Psoas muscle (tissue), 7 donors: ENCODE measurements at regions not wholly inside any gene's neighbourhood (a gene's known extent, or its start where the extent isn't known, plus 50 kb on each side); places are given as distances from the start of the nearest gene placed in this dataset.
A peak's percentile ranks its signal among the peaks of the same experiment; 100 is the strongest.

ENCODE experiments used
- ATAC-seq, 4 donors: fragments of 200-7000 bp; cut with Tn5 transposase; one replicate each; pipeline ENCODE4 v1.9.1; 2020; ENCODE audit warnings: moderate library complexity in 3 of 4, mild to moderate bottlenecking in 2 of 4
- DNase-seq, 2 donors: peaks; one replicate each; pipeline ENCODE4 v3.0.0-alpha.2; 2020
- H3K27ac ChIP-seq: fragments of 200-600 bp; one replicate; pipeline ENCODE4 v1.8.0; 2022
- H3K27me3 ChIP-seq, 3 donors: fragments of 200-600 bp in 1 of 3; one replicate each; pipeline versions ENCODE4 v1.6.1 to v1.8.0; 2013 to 2022; ENCODE audit warnings: low read length in 2 of 3, mild to moderate bottlenecking in 2 of 3, moderate library complexity in 1 of 3; ENCODE audit not compliant: insufficient read depth in 3 of 3
- H3K36me3 ChIP-seq, 2 donors: fragments of 200-600 bp in 1 of 2; one replicate each; pipeline versions ENCODE4 v1.6.1 to v1.8.0; 2013 to 2022; ENCODE audit warnings: low read depth in 1 of 2, mild to moderate bottlenecking in 1 of 2, moderate library complexity in 1 of 2; ENCODE audit not compliant: insufficient read depth in 1 of 2
- H3K4me1 ChIP-seq: fragments of 200-600 bp; one replicate; pipeline ENCODE4 v1.8.0; 2022
- H3K4me3 ChIP-seq: fragments of 200-600 bp; one replicate; pipeline ENCODE4 v1.8.0; 2022; ENCODE audit warnings: mild to moderate bottlenecking
- H3K9me3 ChIP-seq: fragments of 200-600 bp; one replicate; pipeline ENCODE4 v1.8.0; 2022
- WGBS, 3 donors: extraction: QIAGEN DNeasy Blood & Tissue Kit; methylation state at CpG; one replicate each; pipeline versions ENCODE4 v1.1.6 to v1.1.7; 2013; 5-methylcytosine and 5-hydroxymethylcytosine counted together
- intact Hi-C, 2 donors: fragments of 100-400 bp; cut with DNase I; formaldehyde crosslinking; loops; one replicate each; pipeline versions ENCODE4 v1.11.0 to v1.14.2; 2022
- TF ChIP-seq, protein P1 (sequence below): fragments of 200-600 bp; IDR thresholded peaks from one replicate; pipeline ENCODE4 v1.8.0; 2022; ENCODE audit warnings: antibody characterized with exemption
- donor health status: healthy with polysubstance abuse.
- donor health status: DM: no; HTN: no; CAD: no; lungs with moderate emphysema.
- donor health status: Bipolar disorder and iron deficiency.
- donor health status: healthy.
- donor health status: DM: yes; HTN: yes; CAD: no.
- donor health status: DM: no; HTN: no; CAD: no.
- donor health status: DM: yes; HTN: yes; CAD: no.

- Histone ChIP-seq H3K27ac (no peak overlapping the region), H3K9me3 (no peaks in the 10 kb centered on the region), H3K36me3 (no peaks in the 10 kb centered on the region), H3K27me3 (no peaks in the 10 kb centered on the region), H3K4me3 (no peak overlapping the region), H3K4me1 (no peaks in the 10 kb centered on the region)
- intact Hi-C loops: no loop called here
- TF ChIP-seq, protein P1, sequence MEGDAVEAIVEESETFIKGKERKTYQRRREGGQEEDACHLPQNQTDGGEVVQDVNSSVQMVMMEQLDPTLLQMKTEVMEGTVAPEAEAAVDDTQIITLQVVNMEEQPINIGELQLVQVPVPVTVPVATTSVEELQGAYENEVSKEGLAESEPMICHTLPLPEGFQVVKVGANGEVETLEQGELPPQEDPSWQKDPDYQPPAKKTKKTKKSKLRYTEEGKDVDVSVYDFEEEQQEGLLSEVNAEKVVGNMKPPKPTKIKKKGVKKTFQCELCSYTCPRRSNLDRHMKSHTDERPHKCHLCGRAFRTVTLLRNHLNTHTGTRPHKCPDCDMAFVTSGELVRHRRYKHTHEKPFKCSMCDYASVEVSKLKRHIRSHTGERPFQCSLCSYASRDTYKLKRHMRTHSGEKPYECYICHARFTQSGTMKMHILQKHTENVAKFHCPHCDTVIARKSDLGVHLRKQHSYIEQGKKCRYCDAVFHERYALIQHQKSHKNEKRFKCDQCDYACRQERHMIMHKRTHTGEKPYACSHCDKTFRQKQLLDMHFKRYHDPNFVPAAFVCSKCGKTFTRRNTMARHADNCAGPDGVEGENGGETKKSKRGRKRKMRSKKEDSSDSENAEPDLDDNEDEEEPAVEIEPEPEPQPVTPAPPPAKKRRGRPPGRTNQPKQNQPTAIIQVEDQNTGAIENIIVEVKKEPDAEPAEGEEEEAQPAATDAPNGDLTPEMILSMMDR: no peak
- ATAC-seq (no peak), DNase-seq (no peak)
- WGBS, 3 donors: 58 to 71% (median 64%) methylated on average over 2 of the region's 2 CpGs
Observed at GRCh38 chr12:126869644-126870043, 1397.3 kb upstream of the TMEM132C start.

- WGBS, 3 donors: 78 to 82% (median 79%) methylated on average over 5 of the region's 5 CpGs
- intact Hi-C loops: loop anchor here in 1 of 2 donors (2.0 kb wide), 1 partner anchor 1691 kb away; no protein-coding TSS in a partner anchor
- TF ChIP-seq, protein P1: no peak
- no peak for ATAC-seq
- no peak overlapping the region for H3K4me3 ChIP-seq
- no peaks in the 10 kb centered on the region for H3K36me3 ChIP-seq
- H3K27ac ChIP-seq: no peak overlapping the region
- no peaks in the 10 kb centered on the region for H3K9me3 ChIP-seq
- H3K4me1 ChIP-seq: no peaks in the 10 kb centered on the region
- no peaks in the 10 kb centered on the region for H3K27me3 ChIP-seq
- DNase-seq: no peak
Observed at GRCh38 chr12:126873701-126874100, 1393.3 kb upstream of the TMEM132C start.

DNA sequence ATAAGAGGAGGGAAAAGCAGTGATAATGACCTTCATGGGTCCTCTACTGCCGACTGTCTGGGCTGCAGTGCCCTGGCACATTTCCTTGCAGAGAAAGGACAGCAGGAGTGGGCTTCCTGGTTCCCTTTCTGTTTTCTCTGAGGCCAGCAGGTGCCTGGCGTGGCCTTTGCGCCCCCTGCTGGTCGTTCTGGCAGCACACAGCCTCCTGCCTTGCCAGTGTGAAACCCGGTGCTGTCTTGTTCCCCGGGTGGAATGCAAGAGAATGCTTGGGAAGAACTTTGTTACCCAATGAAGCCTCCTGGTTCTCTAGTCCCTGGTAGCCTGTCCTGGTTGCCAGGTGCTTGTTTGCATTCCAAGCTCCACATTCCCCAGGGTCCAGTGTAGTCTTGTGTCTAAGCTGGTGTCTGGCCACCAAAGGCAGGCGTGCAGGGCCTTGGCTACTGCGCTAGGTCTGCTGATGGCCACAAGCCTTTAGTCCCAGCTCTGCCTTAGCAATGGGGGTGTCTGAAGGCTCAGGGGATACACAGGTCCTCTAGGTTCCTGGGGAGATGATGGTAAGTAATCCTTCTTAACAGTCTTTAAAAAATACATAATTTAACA lies 1392.4 kb upstream of the TMEM132C start:
- peak; percentile 46 to 58 for DNase-seq
- Histone ChIP-seq H3K9me3 (no peaks in the 10 kb centered on the region), H3K4me1 (no peaks in the 10 kb centered on the region), H3K4me3 (no peak overlapping the region), H3K27ac (no peak overlapping the region), H3K36me3 (no peaks in the 10 kb centered on the region), H3K27me3 (no peaks in the 10 kb centered on the region)
- 23 to 28% (median 26%) methylated on average over 8 of the region's 8 CpGs for WGBS, 3 donors
- intact Hi-C loops: loop anchor here (2.0 to 5.0 kb wide), 2 partner anchors 1692 kb away; no protein-coding TSS in a partner anchor
- no peak for ATAC-seq
- TF ChIP-seq, protein P1: peak; percentile 69

GRCh38 chr12:126879842-126880241 lies 1387.1 kb upstream of the TMEM132C start:
- ATAC-seq: no peak
- H3K4me1 ChIP-seq: no peaks in the 10 kb centered on the region
- TF ChIP-seq, protein P1: no peak
- intact Hi-C loops: loop anchor here in 1 of 2 donors (5.0 kb wide), 1 partner anchor 1698 kb away; no protein-coding TSS in a partner anchor
- no peaks in the 10 kb centered on the region for H3K36me3 ChIP-seq
- H3K9me3 ChIP-seq: no peaks in the 10 kb centered on the region
- no peak for DNase-seq
- no peaks in the 10 kb centered on the region for H3K27me3 ChIP-seq
- 43 to 70% (median 44%) methylated on average over 2 of the region's 2 CpGs for WGBS, 3 donors
- no peak overlapping the region for H3K27ac ChIP-seq
- no peak overlapping the region for H3K4me3 ChIP-seq

DNA sequence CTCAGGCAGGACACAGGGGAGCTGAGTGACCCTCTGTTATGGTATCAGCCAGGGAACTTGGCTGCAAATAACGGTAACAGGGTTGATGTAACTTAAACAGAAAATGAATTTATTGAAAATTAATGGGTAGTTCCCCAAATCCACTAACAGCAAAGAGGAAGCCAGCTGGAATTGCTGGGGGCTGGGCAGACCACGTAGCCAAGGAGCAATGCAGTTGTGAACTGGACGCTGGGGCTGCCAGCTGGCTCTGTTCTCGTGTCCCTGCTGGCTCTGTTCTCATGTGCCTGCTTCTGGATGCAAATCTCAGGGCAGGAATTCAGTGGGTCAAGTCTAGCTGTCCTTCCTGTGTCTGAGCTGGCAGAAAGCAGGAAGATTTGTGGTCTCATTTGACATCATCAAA lies 1383.3 kb upstream of the TMEM132C start:
- Histone ChIP-seq H3K4me1 (no peaks in the 10 kb centered on the region), H3K27ac (no peak overlapping the region), H3K36me3 (no peaks in the 10 kb centered on the region), H3K27me3 (no peaks in the 10 kb centered on the region), H3K9me3 (no peaks in the 10 kb centered on the region), H3K4me3 (no peak overlapping the region)
- ATAC-seq: no peak
- WGBS, 3 donors: 4 to 7% (median 6%) methylated on average over 4 of the region's 4 CpGs
- intact Hi-C loops: no loop called here
- TF ChIP-seq, protein P1: no peak
- no peak for DNase-seq
